Muscle layer of duodenum (tissue), 2 donors: ENCODE measurements at regions not wholly inside any gene's neighbourhood (a gene's known extent, or its start where the extent isn't known, plus 50 kb on each side); places are given as distances from the start of the nearest gene placed in this dataset.

Experiments used
- H3K27ac ChIP-seq: one replicate; pipeline ENCODE4 v1.7.0; 2013; ENCODE audit warnings: mild to moderate bottlenecking, low read length
- H3K27me3 ChIP-seq: one replicate; pipeline ENCODE4 v1.7.0; 2013; ENCODE audit warnings: low read depth, mild to moderate bottlenecking, control low read depth, low read length
- H3K36me3 ChIP-seq, 2 donors: one replicate each; pipeline ENCODE4 v1.7.0; 2013; ENCODE audit warnings: low read length in 2 of 2, control low read depth in 1 of 2, mild to moderate bottlenecking in 1 of 2; ENCODE audit not compliant: insufficient read depth in 2 of 2, control insufficient read depth in 1 of 2
- H3K4me1 ChIP-seq, 2 donors: one replicate each; pipeline ENCODE4 v1.7.0; 2013; ENCODE audit warnings: low read length in 2 of 2, mild to moderate bottlenecking in 2 of 2, control low read depth in 1 of 2, moderate library complexity in 1 of 2; ENCODE audit not compliant: insufficient read depth in 2 of 2, control insufficient read depth in 1 of 2
- H3K4me3 ChIP-seq, 2 donors: one replicate each; pipeline ENCODE4 v1.7.0; 2013; ENCODE audit warnings: low read length in 2 of 2, low read depth in 1 of 2, mild to moderate bottlenecking in 1 of 2
- H3K9me3 ChIP-seq, 2 donors: one replicate each; pipeline ENCODE4 v1.7.0; 2013; ENCODE audit warnings: low read length in 2 of 2, control low read depth in 1 of 2, mild to moderate bottlenecking in 1 of 2; ENCODE audit not compliant: control insufficient read depth in 1 of 2
- donor health status: healthy.

- Histone ChIP-seq H3K9me3 (no peaks in the 10 kb centered on the region), H3K4me3 (no peak overlapping the region), H3K27me3 (no peaks in the 10 kb centered on the region), H3K4me1 (no peaks in the 10 kb centered on the region), H3K36me3 (no peaks in the 10 kb centered on the region), H3K27ac (no peak overlapping the region)
These were observed 127.6 kb upstream of the MID1 start for GRCh38 chrX:10747975-10748374.

- Histone ChIP-seq H3K9me3 (no peaks in the 10 kb centered on the region), H3K27me3 (no peaks in the 10 kb centered on the region), H3K36me3 (no peaks in the 10 kb centered on the region), H3K4me1 (no peaks in the 10 kb centered on the region), H3K4me3 (no peak overlapping the region), H3K27ac (no peak overlapping the region)
These were observed 128.7 kb upstream of the MID1 start for GRCh38 chrX:10749113-10749512.

GRCh38 chrX:10750581-10750980 is 130.2 kb upstream of the MID1 start:
- H3K4me1 ChIP-seq = no peaks in the 10 kb centered on the region
- H3K27me3 ChIP-seq = no peaks in the 10 kb centered on the region
- no peak overlapping the region for H3K27ac ChIP-seq
- H3K36me3 ChIP-seq = no peaks in the 10 kb centered on the region
- no peaks in the 10 kb centered on the region for H3K9me3 ChIP-seq
- no peak overlapping the region for H3K4me3 ChIP-seq

- Histone ChIP-seq H3K9me3 (no peaks in the 10 kb centered on the region), H3K27me3 (no peaks in the 10 kb centered on the region)
These were observed 132.7 kb upstream of the MID1 start for GRCh38 chrX:10753116-10753515.

GRCh38 chrX:10754445-10754844 is 134.1 kb upstream of the MID1 start:
- H3K4me1 ChIP-seq = peaks cover 0 to 8% of the 10 kb centered on the region in 2 donors
- no peaks in the 10 kb centered on the region for H3K9me3 ChIP-seq
- no peaks in the 10 kb centered on the region for H3K27me3 ChIP-seq
- no peaks in the 10 kb centered on the region for H3K36me3 ChIP-seq
- H3K27ac ChIP-seq = no peak overlapping the region
- H3K4me3 ChIP-seq = no peak overlapping the region

More at GRCh38 chrX:10753116-10753515, 132.7 kb upstream of the MID1 start:
- Histone ChIP-seq H3K4me1 (peaks cover 0 to 8% of the 10 kb centered on the region in 2 donors), H3K4me3 (no peak overlapping the region), H3K36me3 (no peaks in the 10 kb centered on the region), H3K27ac (no peak overlapping the region)

- peak overlapping the region in 1 of 2 donors; percentile 19 for H3K4me3 ChIP-seq
- H3K4me1 ChIP-seq = peaks cover 0 to 8% of the 10 kb centered on the region in 2 donors
- H3K27ac ChIP-seq = no peak overlapping the region
- no peaks in the 10 kb centered on the region for H3K27me3 ChIP-seq
- H3K9me3 ChIP-seq = no peaks in the 10 kb centered on the region
- H3K36me3 ChIP-seq = no peaks in the 10 kb centered on the region
These were observed 135.3 kb upstream of the MID1 start for GRCh38 chrX:10755439-10756334.

GRCh38 chrX:10756441-10756840 is 136.1 kb upstream of the MID1 start:
- H3K4me1 ChIP-seq = peaks cover 0 to 8% of the 10 kb centered on the region in 2 donors
- no peaks in the 10 kb centered on the region for H3K27me3 ChIP-seq
- H3K4me3 ChIP-seq = no peak overlapping the region
- no peak overlapping the region for H3K27ac ChIP-seq
- no peaks in the 10 kb centered on the region for H3K36me3 ChIP-seq
- H3K9me3 ChIP-seq = no peaks in the 10 kb centered on the region

GRCh38 chrX:10759141-10759799 is 138.9 kb upstream of the MID1 start:
- Histone ChIP-seq H3K27me3 (no peaks in the 10 kb centered on the region), H3K9me3 (no peaks in the 10 kb centered on the region), H3K27ac (no peak overlapping the region), H3K4me3 (no peak overlapping the region), H3K4me1 (peaks cover 0 to 8% of the 10 kb centered on the region in 2 donors), H3K36me3 (no peaks in the 10 kb centered on the region)

- Histone ChIP-seq H3K4me3 (no peak overlapping the region), H3K4me1 (peaks cover 0 to 5% of the 10 kb centered on the region in 2 donors), H3K27me3 (no peaks in the 10 kb centered on the region), H3K36me3 (no peaks in the 10 kb centered on the region), H3K9me3 (no peaks in the 10 kb centered on the region), H3K27ac (no peak overlapping the region)
These were observed 141.1 kb upstream of the MID1 start for GRCh38 chrX:10761447-10761846.

GRCh38 chrX:10769195-10769594 is 148.8 kb upstream of the MID1 start:
- H3K36me3 ChIP-seq = no peaks in the 10 kb centered on the region
- H3K9me3 ChIP-seq = no peaks in the 10 kb centered on the region
- H3K4me3 ChIP-seq = no peak overlapping the region
- peaks cover 0 to 4% of the 10 kb centered on the region in 2 donors for H3K4me1 ChIP-seq
- peak overlapping the region; percentile 8 for H3K27ac ChIP-seq
- H3K27me3 ChIP-seq = no peaks in the 10 kb centered on the region

GRCh38 chrX:10769696-10770619 is 149.6 kb upstream of the MID1 start:
- Histone ChIP-seq H3K9me3 (no peaks in the 10 kb centered on the region), H3K4me3 (no peak overlapping the region), H3K27ac (peak overlapping the region; percentile 8), H3K4me1 (peaks cover 0 to 4% of the 10 kb centered on the region in 2 donors), H3K36me3 (no peaks in the 10 kb centered on the region), H3K27me3 (no peaks in the 10 kb centered on the region)
